ENCODE measurements at regions not wholly inside any gene's neighbourhood (a gene's known extent, or its start where the extent isn't known, plus 50 kb on each side); places are given as distances from the start of the nearest gene placed in this dataset.

DNA sequence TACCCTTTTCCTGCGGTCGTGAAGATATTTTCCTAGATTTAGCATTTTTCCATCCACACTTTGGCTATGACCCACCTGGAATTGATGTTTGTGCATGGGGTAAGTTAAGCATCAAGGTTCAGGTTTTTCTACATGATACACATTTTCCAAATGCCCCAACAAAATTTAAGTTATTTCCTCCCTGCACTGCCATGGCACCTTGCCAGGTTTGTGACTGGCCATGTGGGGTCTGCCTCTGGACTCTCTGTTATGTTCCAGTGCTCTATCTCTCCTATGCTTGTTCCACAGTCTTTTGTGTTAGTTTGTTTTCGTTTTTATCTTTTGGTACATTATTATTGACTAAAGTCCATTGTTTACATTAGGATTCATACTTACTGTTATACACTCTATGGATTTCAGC is 934.3 kb downstream of the TBC1D22A start:
- DNase-seq, result no peak

DNA sequence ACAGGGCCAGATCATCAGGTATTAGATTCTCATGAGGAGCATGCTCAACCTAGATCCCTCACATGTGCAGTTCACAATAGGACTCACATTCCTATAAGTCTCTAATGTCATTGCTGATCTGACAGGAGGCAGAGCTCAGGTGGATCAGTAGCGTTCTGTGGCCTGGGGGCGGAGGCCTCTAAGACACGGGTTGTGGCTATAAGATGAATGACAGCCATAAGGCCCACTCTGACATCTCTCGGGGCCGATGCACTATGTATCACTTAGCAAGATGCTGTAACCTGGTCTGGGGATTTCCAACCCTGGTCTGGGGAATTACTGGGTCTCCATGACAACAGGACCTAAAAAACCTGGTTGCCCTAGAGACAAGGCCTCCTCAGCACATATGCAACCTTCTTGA is 932.7 kb downstream of the TBC1D22A start:
- DNase-seq, result no peak

DNA sequence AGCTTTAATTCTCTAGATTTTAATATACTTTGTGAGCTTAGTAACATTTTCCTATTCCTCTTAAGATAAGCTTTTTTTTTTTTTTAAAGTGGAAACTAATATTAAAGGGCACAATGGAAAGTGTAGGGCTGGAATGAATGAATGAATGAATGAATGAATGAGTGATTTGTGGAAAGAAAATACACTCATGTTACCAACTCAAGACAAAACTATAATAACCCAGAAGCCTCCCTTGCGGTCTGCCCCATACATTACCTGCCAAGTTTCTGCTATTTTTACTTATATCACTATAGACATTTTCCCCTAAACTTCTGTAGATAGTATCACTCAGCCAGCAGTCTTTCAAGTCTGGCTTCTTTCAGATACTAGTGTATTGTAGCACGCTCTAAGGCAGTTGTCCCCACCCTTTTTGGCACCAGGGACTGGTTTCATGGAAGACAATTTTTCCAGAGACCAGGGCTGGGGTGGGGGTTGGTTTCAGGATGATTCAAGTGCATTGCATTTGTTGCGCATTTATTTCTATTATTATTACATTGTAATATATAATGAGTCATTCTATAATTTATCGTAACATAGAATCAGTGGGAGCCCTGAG is 932.2 kb downstream of the TBC1D22A start:
- no peak for DNase-seq

DNA sequence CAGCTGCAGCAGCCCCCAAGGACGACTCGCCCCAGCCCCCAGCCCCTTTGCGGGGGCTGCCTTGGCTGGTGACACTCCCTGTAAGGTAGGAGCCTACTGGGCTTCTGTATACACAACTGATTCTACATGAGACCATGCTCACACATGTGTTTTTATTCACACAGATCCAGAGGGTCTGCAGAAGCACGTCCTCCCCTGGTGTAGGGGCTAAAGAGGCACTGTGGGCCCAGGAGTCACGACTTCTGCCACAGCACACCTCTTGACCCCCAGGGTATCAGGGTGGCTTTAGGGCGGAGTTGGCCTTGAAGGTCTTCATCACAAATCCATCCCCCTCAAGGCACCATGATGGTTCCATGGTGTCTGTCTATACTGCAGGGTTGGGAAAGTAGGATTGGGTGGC is 931.2 kb downstream of the TBC1D22A start:
- no peak for DNase-seq

DNA sequence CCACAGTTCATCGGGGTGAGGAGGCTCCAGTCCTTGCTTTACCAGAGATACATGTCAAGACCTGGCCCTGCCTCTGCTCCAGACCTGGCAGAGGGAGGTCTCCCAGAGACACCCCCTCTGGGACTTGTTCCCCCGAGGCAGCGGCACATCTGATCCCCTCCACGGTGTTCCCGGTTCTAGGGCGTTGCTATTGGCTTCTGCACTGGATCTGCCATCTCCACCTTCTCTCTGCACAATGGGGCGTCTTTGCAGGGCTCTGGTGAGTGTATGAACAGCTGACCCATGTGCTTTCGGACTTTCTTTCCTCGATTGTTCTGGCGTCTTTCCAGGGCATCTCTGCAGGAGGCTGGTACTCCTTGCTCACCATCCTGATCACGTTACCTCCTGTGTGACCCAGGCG is 930.4 kb downstream of the TBC1D22A start:
- DNase-seq, result no peak

DNA sequence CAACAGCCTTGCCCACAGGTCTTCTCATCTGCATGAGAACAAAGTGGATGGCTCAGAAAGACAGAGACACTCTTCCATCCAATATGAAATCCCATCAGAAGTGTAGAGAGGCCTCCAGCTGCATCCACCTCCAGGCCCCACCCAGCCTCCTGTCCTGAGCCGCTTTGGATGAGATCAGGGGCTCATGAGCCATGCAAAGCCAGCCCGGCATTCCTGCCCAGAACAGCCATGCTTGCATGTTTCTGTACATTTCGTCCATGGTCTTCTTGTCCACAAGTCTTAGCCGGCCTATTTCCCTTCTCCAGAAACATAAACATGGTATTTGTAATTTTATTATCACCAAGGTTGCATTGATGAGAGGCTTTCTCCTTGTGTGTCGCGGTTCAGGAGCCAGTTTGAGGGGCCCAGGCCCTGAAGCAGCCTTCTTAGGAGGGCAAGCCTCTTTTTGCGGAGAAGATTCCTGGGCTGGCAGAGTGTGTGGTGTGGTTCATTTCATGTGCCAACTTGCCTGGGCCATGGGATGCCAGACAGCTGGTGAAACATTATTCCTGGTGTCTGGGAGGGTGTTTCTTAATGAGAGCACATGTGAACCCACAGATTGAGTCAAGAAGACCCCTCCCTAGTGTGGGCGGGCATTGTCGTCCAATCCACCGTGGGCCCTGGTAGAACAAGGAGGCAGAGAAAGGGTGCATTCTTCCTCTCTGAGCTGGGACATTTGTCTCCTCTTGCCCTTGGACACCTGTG is 928.9 kb downstream of the TBC1D22A start:
- DNase-seq, result no peak

DNA sequence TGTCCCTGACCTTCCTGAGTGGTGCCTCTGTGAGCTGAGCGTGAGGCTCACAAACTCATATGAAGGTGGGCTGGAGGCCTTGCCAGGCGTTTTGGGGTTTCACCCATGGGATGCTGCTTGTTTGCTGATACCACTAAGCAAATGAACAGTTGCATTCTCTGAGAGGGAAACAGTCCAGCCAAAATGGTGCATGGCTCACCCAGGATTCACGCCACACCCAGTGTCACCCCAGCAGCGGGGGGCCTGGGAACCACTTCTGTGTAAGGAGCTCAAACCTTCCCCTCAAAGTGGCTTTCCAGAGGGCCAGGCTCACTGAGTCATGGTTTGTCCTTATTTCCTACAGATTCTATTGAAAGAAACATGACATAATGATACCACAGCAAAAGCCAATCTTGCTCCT is 928.1 kb downstream of the TBC1D22A start:
- DNase-seq, result no peak

DNA sequence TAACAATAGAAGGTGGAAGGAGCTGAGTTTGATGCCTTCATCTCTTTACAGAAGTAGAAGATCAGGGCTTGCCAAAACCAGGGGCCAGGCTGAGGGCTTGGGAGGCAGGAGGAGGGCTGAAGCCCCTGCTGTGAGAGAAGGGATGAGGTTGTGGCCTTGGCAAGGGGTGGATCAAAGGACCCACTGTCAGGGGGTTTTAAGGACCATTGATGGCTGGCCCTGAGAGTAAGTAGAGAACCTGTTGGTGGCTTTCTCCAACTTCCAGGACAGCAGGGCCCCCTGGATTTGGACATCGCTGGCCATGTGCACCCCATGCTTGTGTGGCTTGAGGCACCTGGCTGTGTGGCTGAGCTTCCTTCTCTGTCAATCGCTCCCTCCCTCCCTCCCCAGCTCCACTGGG is 927.7 kb downstream of the TBC1D22A start:
- no peak for DNase-seq

DNA sequence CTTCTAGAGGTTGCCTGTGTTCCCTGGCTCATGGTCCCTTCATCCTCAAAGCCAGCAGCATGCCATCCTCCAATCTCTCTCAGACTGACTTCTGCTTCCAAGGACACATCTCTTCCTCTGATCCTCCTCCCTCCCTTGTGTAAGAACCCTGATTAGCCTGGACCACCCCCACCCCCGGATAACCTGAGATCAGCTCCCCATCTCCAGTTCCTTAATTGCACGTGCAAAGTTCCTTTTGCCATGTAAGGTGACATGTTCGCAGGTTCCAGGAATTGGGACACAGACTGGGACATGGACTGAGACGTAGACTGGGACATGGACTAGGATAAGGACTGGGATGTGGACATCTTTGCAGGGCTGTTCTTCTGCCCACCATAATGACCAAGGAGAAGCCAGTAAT is 925.3 kb downstream of the TBC1D22A start:
- DNase-seq, result no peak

DNA sequence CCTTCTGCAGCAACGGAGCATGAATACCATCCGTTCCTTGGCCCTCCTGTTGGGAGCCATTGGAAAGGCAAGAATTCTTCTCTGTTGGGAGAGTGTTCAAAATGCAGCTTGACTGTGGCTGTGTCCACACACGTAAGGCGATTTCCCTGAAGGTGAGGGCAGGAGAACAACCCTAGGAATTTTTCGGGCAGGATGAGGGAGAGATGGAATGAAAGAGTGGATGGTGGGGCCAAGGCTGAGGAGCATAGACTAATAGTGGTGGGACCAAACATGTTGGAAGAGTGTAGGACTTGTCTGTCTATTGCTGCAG is 924.9 kb downstream of the TBC1D22A start:
- DNase-seq, result no peak

DNA sequence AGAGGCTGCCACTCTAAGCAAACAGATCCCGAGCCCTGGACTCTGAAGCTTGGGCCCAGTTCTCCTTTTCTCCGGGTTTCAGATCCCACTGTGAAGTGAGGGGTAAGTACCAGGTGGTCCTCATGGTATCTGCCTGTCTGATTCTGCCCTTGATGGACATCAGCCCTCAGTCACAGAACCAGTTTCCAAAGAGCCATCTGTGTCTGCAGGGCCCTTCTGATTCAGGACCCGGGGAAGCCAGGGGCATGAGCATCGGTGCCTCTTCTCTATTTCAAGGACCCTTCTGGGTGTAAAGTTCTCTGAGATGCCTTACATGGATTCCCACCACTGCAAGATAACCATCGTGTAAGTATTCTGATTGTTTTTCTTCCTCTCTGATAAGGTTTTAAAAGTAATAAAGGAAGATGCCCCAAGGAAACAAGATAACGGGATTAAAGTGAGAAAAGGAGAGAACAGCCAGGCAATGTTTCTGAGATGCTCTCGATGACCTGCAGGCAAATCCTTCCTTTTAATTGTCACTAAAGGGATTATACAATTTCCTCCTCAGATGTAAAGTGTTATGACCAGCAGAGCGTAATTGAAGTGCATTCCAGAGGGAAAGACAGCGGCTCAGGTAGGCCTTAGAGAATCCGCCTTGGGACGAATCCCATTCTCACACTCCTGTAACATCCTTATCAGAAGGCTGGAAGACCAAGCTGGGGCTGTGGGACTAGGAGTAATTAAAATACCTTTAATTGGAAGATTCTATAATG is 924.3 kb downstream of the TBC1D22A start:
- DNase-seq, result no peak

DNA sequence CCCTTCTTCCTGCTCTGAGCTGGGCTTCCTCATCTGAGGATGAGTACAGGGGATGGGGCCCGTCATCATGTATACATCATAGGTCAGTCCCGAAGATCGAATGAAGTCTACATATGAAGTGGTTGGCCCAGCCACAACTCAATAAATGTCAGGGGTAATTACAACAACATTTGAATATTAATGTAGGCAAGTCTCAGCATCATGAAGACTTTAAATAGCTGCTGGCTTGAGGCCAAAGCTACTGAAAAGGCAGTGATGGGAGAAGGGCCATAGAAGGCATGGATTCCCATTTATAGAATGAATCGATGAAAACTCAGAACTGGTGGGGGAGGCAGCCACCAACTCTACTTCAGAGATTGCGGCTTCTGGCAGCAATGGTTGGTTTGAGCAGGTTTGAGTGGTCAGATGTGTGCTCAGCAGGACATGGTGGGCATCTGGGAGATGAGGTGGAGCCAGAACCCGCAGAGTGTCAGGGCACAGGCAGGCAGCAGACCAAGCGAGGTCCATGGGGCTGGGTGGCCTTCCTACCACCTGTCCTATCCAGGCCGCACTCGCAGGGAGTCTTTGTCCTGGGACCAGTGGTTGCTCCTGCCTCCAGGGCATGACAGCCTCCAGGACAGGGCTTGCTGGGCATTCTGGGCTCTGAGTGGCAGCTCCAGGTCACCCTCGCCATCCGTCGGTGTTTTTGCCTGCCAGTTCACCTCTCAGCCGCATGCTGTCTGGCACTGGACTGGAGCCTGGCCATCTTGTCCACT is 919.1 kb downstream of the TBC1D22A start:
- no peak for DNase-seq

DNA sequence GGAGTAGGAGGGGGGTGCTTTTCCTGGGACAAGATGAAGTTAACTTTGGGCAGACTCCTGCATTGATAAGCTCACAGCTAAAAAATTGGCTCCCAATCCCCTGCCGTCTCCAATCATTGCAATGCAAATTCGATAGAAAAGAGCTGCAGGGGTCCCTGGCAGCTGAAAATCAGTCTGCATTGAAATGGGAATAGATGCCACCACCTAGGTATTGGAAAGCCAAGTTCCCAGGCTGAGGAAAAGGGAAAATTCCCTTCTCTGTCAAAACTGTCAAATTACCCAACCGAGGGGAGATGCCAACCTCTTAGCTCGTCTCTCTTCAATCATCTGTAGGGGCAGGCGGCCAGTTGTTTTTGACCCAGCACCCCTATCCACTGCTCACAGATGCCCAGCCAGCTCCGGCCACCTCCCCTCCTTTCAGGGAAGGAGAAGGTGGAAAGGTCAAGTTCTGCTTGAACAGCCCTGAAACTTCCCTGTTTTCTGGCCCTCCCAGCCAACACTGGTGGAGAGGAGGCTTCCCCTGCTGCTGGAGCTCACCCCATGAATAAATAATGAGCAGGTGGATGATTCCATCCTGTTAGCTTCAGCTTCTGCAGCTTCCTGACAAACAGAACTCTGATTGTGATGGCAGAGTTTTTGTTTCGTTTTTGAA is 916.3 kb downstream of the TBC1D22A start:
- DNase-seq, result no peak

DNA sequence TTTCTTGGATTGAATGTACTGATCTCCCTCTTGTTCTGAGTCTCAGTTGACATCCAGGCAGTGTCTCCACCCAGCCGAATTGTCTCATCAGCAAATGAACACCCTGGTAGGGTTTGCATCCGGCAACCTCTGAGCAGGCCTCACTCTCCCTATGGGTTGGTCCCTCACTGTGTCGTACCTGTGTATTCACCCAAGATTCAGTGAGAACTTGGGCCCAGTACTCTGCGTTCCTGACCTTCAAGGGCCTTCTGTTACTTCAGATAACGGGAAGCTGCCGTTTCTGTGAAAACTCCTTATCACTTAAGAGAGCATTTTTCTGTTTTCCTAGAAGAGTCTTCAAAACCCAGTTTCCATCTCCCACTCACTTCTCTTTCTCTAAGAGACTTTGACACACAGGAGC is 915.6 kb downstream of the TBC1D22A start:
- no peak for DNase-seq

DNA sequence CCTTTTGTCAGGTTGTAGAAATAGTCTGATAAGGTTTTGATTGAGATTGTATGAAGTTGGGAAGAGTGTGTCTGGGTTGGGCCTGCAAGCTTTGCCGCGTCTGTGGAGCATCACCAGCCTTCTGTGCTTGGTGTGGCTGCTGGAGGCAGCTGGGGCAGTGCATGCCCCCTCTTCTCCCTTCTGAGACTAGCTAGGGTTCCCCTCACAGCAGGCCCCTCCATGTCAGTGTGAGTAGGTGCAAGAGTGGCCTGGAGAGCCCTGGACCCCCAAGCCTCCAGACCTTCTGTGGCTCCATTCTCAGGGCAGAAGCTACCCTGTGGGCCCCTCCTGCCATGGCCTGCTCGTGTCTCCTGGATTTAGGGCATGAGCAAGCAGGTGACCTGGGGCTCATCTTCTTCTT is 914.2 kb downstream of the TBC1D22A start:
- DNase-seq, result no peak

DNA sequence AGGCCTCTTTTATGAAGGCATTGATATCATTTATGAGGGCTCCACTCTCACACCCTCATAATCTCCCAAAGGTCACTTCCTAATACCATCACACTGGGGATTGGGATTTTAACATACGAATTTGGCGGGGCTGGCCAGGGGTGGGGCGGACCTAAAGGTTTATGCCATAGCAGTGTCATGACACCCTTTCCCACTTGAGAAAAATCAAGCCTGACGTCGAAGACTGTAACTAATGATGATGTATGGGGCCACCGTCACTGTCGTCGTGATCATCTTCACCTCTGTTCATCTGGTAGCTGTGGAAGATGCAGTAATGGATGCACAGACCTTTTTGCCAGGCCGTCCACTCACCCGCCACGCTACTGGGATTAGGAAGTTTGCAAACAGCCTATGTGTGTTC is 912.1 kb downstream of the TBC1D22A start:
- no peak for DNase-seq

DNA sequence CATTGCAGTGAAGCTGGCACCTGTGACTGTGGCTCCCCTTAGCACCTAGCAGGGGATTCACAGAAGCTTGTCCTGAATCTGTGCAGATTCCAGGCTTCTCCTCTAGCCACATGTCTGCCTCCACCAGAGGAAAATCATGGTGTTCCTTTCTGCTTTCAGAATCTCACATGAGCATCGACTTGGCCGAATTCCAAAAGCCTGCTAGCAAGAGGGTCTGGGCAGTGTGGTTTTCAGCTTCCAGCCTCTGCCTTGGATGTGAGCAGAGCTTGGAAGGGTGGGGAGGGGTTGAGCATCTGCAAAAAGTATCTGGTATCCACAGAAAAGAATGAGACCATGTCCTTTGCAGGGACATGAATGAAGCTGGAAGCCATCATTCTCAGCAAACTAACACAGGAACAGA is 911.1 kb downstream of the TBC1D22A start:
- DNase-seq, result no peak

DNA sequence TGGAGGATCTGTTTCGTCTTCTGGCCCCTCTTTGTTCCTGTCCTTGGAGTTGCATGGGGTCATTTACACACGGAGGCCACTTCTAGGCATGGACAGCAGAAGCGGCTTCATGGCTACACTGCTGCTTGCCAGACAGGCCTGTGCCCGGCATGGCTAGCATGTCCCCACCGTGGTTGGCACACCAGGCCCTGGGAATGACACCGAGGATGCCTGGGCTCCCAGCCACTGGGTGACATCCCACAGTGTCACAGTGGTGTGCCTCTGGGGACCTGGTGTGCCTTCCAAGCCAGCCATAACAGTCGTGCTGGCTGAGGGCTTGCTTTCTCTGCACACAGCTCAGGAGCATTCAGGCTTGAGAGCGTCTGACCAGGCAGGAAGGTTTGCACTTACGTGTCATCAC is 910.1 kb downstream of the TBC1D22A start:
- DNase-seq, result no peak

DNA sequence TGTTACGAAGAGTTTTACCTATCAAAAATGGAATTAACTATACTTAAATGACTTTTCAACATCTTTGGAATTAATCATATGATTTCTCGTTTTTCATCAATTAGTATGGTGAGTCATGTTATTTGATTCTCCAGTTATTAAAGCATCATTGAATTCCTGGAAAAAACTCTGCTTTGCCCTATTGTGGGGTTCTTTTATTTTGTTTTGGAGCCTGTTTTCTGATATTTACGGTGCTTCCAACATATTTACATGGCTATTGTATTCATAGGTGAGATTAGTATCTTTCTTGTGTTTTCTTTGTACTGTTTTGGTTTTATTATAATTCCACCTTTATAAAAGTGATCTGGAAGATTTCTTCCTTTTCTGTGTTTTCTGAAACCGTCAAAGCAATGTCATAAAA is 902.7 kb downstream of the TBC1D22A start:
- DNase-seq, result no peak

DNA sequence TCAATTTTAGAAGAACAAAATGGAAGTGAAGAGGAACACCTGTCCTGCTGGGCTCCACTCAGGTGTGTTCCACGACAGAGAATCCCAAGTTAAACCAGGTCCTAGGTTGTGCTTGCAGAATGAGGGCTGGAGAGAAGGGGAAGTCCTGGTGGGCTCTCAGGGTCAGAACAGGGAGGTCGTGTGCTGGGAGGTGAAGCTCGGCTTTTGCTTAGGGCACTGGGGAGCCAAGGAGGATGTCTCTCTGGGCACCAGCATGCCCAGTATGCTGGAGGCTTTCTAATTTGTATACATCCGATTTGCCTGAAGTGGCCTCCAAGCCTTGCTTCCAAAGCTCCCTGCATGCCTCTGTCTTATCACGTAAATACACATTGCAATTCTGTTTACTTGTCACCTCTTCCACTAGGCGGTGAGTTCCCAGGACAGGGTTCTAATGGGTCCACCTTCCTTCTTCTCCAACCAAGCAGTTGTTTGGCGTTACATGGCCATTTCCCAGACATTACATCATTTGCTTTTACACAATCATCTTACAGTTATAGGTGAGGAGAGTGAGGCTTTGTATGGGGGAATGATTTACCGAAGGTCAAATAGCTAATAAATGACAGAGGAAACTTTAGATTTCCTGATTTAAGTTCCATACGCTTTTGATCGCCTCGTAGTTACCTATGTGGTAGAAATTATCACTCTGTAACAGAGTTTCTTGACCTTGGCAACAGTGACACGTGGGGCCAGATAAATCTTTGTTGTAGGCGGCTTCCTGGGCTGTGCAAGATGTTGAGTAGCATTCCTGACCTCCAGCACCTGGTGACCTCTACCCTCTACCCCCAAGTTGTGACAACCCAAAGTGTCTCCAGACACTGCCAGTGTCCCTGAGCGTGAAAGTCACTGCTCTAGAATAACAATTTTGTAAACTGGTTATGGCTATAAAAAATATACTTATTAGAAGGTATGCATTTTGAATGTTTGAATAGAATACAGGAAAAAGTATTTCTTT is 901.5 kb downstream of the TBC1D22A start:
- no peak for DNase-seq

DNA sequence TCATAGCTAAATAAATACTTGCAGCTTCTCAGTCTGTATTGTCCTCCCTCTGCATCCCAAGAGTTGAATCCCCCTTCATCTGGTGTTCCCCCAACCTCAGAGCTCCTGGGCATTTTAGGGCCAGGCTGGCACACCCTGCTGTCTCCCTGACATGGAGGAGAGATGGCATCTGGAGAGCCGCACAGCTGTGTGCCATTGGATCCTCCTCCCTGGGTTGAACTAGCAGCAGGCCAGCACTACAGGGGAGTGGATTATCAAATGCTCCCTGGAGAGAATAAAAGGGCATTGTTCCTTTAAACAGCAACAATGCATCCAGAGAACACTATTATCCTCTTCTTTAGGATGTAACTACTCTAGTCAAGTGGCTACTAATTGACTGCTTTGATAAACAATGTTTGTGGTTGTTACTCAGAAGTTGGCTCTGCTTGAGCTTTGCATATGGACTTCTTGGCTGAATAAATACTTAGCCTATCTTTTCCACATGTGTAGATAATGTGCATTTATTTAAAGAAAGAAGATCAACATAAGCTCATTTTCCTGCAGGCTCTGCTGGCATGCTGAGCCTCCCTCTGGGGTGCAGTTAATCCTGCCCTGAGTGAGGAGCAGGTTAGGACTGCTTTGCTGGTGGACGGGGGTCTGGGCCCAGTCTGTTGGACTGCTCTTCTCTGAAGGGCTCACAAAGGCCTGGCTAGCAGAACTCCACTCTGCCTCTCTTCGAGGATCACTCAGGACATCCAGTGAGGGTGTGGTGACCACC is 897.2 kb downstream of the TBC1D22A start:
- no peak for DNase-seq

Data from dermis blood vessel endothelial cell (primary cell).